CD14-positive monocyte (primary cell): ENCODE measurements at regions not wholly inside any gene's neighbourhood (a gene's known extent, or its start where the extent isn't known, plus 50 kb on each side); places are given as distances from the start of the nearest gene placed in this dataset.

Experiments used
- DNase-seq, 3 donors: peaks; one replicate each; pipeline ENCODE4 v3.0.0-alpha.2; 2011 to 2022
- H2AFZ ChIP-seq: 2 replicates; pipeline ENCODE4 v1.6.0; 2012; ENCODE audit warnings: mild to moderate bottlenecking, low read depth, low read length, inconsistent platforms; ENCODE audit not compliant: insufficient read depth, poor library complexity, severe bottlenecking
- H3K27ac ChIP-seq, 2 donors: 1 replicate in 1 of 2; 2 replicates in 1 of 2; pipeline ENCODE4 v1.5.1; 2012 to 2013; ENCODE audit warnings: low read length in 2 of 2, control low read depth in 1 of 2, inconsistent platforms in 1 of 2, low read depth in 1 of 2, mild to moderate bottlenecking in 1 of 2
- H3K27me3 ChIP-seq, 2 donors: one replicate each; pipeline versions ENCODE4 v1.6.0 to v1.6.1; 2011 to 2013; ENCODE audit warnings: low read length in 2 of 2; ENCODE audit not compliant: control insufficient read depth in 2 of 2, insufficient read depth in 2 of 2
- H3K36me3 ChIP-seq, 2 donors: replicated peaks in 1 of 2; 1 replicate in 1 of 2; 2 replicates in 1 of 2; pipeline versions ENCODE4 v1.5.1 to v1.6.1; 2012 to 2013; ENCODE audit warnings: low read length in 2 of 2, control low read depth in 1 of 2, inconsistent platforms in 1 of 2, mild to moderate bottlenecking in 1 of 2; ENCODE audit not compliant: insufficient read depth in 2 of 2, control insufficient read depth in 1 of 2
- H3K4me1 ChIP-seq, 2 donors: 1 replicate in 1 of 2; 2 replicates in 1 of 2; pipeline versions ENCODE4 v1.5.1 to v1.6.1; 2012 to 2013; ENCODE audit warnings: low read length in 2 of 2, control low read depth in 1 of 2, inconsistent platforms in 1 of 2, mild to moderate bottlenecking in 1 of 2, moderate library complexity in 1 of 2; ENCODE audit not compliant: insufficient read depth in 2 of 2, control insufficient read depth in 1 of 2
- H3K4me2 ChIP-seq: replicated peaks from 2 replicates; pipeline ENCODE3; 2012; ENCODE audit warnings: low read length, moderate library complexity, mild to moderate bottlenecking; ENCODE audit not compliant: poor library complexity, severe bottlenecking; ENCODE audit errors: extremely low read depth
- H3K4me3 ChIP-seq, 3 experiments: fragments of 200-600 bp in 1 of 3; sonication (generic) in 1 of 3; replicated peaks in 1 of 3; 1 replicate in 2 of 3; 2 replicates in 1 of 3; pipeline ENCODE4 v1.5.1; 2011 to 2013; ENCODE audit warnings: low read length in 3 of 3, mild to moderate bottlenecking in 3 of 3, control low read depth in 2 of 3, low read depth in 2 of 3, inconsistent platforms in 1 of 3, moderate library complexity in 1 of 3
- H3K79me2 ChIP-seq: 2 replicates; pipeline ENCODE4 v1.6.0; 2012; ENCODE audit warnings: mild to moderate bottlenecking, control low read depth, inconsistent platforms, low read length, moderate library complexity; ENCODE audit not compliant: insufficient read depth
- H3K9ac ChIP-seq: 2 replicates; pipeline ENCODE4 v1.6.0; 2017; ENCODE audit warnings: low read length, mild to moderate bottlenecking; ENCODE audit not compliant: insufficient read depth, poor library complexity, severe bottlenecking
- H3K9me3 ChIP-seq, 2 donors: replicated peaks in 1 of 2; 1 replicate in 1 of 2; 2 replicates in 1 of 2; pipeline versions ENCODE4 v1.5.1 to v1.6.1; 2012 to 2013; ENCODE audit warnings: low read length in 2 of 2, control low read depth in 1 of 2; ENCODE audit not compliant: control insufficient read depth in 1 of 2, insufficient read depth in 1 of 2
- H4K20me1 ChIP-seq: 2 replicates; pipeline ENCODE4 v1.6.0; 2012; ENCODE audit warnings: mild to moderate bottlenecking, low read length, control low read depth, moderate library complexity; ENCODE audit not compliant: insufficient read depth
- H3K27ac Mint-ChIP-seq, 7 donors: one replicate each; pipeline ENCODE4 v1.8.0; 2020; ENCODE audit warnings: mild to moderate bottlenecking in 7 of 7, mixed read lengths in 7 of 7, moderate library complexity in 6 of 7, inconsistent platforms in 2 of 7
- H3K27me3 Mint-ChIP-seq, 3 donors: one replicate each; pipeline ENCODE4 v1.8.0; 2021 to 2022; ENCODE audit warnings: low read depth in 3 of 3, mild to moderate bottlenecking in 3 of 3, mixed read lengths in 3 of 3, moderate library complexity in 3 of 3, inconsistent platforms in 1 of 3
- H3K36me3 Mint-ChIP-seq, 2 donors: one replicate each; pipeline ENCODE4 v1.8.0; 2020; ENCODE audit warnings: mixed read lengths in 2 of 2, inconsistent platforms in 1 of 2, mild to moderate bottlenecking in 1 of 2
- H3K4me1 Mint-ChIP-seq: one replicate; pipeline ENCODE4 v1.8.0; 2020; ENCODE audit warnings: mild to moderate bottlenecking, mixed read lengths
- H3K4me3 Mint-ChIP-seq, 2 donors: one replicate each; pipeline ENCODE4 v1.8.0; 2020; ENCODE audit warnings: mild to moderate bottlenecking in 2 of 2, mixed read lengths in 2 of 2, moderate library complexity in 1 of 2
- H3K9me3 Mint-ChIP-seq, 7 donors: one replicate each; pipeline ENCODE4 v1.8.0; 2020 to 2022; ENCODE audit warnings: mixed read lengths in 7 of 7, mild to moderate bottlenecking in 6 of 7, moderate library complexity in 6 of 7, inconsistent platforms in 2 of 7
- CTCF ChIP-seq: fragments of 200-600 bp; IDR thresholded peaks from one replicate; pipeline ENCODE4 v1.8.0; 2022; ENCODE audit warnings: antibody characterized with exemption, mild to moderate bottlenecking
- WGBS: methylation state at CpG from one replicate; pipeline ENCODE4 v1.1.5; 2013; ENCODE audit warnings: missing lambda C conversion rate; ENCODE audit not compliant: insufficient coverage; 5-methylcytosine and 5-hydroxymethylcytosine counted together
- intact Hi-C, 2 donors: fragments of 100-400 bp; cut with micrococcal nuclease; formaldehyde crosslinking; loops; one replicate each; pipeline versions ENCODE4 v1.15.0 to v1.15.1; 2023

DNA sequence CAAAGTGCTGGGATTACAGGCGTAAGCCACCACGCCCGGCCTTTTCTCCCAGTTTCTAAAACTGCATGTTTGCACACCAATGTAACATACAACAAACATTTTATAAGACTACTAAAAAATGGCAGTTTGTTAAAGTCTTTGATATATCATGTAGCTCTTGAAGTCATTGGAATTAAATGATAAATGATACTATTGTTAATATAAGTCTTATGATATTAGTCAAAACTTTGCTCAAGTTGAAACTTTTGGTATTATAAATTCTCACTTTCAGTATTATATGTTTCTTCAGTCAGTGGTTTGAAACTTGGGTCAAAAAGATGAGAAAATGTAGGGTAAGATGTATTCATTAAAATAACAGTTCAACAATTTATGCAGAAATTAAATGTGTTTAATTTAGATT, 117.6 kb upstream of the TBL1XR1 start:
- DNase-seq = no peak
- H3K4me3 ChIP-seq = no peak overlapping the region
- no peak for TF ChIP-seq CTCF
- intact Hi-C loops = no loop called here
- H3K4me1 Mint-ChIP-seq = peaks cover 2% of the 10 kb centered on the region
- no CpG with 5 or more reads among the region's 3 CpGs for WGBS
- H3K9me3 ChIP-seq = peaks cover 6 to 12% of the 10 kb centered on the region in 2 donors
- no peaks in the 10 kb centered on the region for H3K36me3 Mint-ChIP-seq
- no peak overlapping the region for H3K9ac ChIP-seq
- H3K27me3 ChIP-seq = no peaks in the 10 kb centered on the region
- H3K9me3 Mint-ChIP-seq = peaks cover 10 to 27% (median 18%) of the 10 kb centered on the region in 7 donors
- H3K4me1 ChIP-seq = no peaks in the 10 kb centered on the region
- H2AFZ ChIP-seq = no peak overlapping the region
- no peak overlapping the region for H3K4me2 ChIP-seq
- no peak overlapping the region for H3K27ac ChIP-seq
- H3K79me2 ChIP-seq = no peaks in the 10 kb centered on the region
- H3K27me3 Mint-ChIP-seq = peaks cover 0 to 2% (median 0%) of the 10 kb centered on the region in 3 donors
- no peaks in the 10 kb centered on the region for H3K36me3 ChIP-seq
- no peak overlapping the region for H3K4me3 Mint-ChIP-seq
- no peak overlapping the region for H3K27ac Mint-ChIP-seq
- H4K20me1 ChIP-seq = no peaks in the 10 kb centered on the region

DNA sequence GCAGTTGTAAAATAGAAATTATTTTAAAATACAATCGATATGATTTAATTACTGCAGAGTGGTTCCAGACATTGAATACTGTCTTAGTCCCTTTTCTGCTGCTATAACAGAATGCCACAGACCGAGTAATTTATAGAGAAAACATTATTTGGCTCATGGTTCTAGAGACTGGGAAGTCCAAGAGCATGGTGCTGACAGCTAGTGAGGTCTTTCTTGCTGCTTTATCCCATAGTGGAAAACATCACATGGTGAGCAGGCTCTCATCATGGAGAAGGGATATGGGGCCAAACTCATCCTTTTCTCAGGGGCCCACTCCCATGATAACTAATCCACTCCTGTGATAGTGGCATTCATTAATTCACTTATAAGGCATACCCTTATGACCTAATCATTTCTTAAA, 120.0 kb upstream of the TBL1XR1 start:
- H3K4me1 Mint-ChIP-seq = peaks cover 20% of the 10 kb centered on the region
- Histone ChIP-seq H3K27me3 (no peaks in the 10 kb centered on the region), H3K79me2 (no peaks in the 10 kb centered on the region), H3K27ac (no peak overlapping the region), H3K9ac (no peak overlapping the region), H3K4me3 (no peak overlapping the region), H3K4me2 (no peak overlapping the region), H3K36me3 (no peaks in the 10 kb centered on the region), H3K4me1 (peaks cover 10 to 12% of the 10 kb centered on the region in 2 donors), H4K20me1 (no peaks in the 10 kb centered on the region), H3K9me3 (no peaks in the 10 kb centered on the region), H2AFZ (no peak overlapping the region)
- peaks cover 0 to 2% (median 0%) of the 10 kb centered on the region in 3 donors for H3K27me3 Mint-ChIP-seq
- intact Hi-C loops = no loop called here
- no peak overlapping the region for H3K4me3 Mint-ChIP-seq
- DNase-seq = no peak
- H3K36me3 Mint-ChIP-seq = no peaks in the 10 kb centered on the region
- WGBS = no CpG with 5 or more reads among the region's 2 CpGs
- peaks cover 0 to 9% (median 3%) of the 10 kb centered on the region in 7 donors for H3K9me3 Mint-ChIP-seq
- no peak overlapping the region for H3K27ac Mint-ChIP-seq
- no peak for TF ChIP-seq CTCF
